GM23248 (cell line): ENCODE measurements at regions not wholly inside any gene's neighbourhood (a gene's known extent, or its start where the extent isn't known, plus 50 kb on each side); places are given as distances from the start of the nearest gene placed in this dataset.

Experiments
- EZH2 ChIP-seq: fragments of 200-600 bp; sonication (generic); IDR thresholded peaks from 2 replicates; pipeline ENCODE4 v1.6.1; 2018; ENCODE audit warnings: antibody characterized with exemption, mild to moderate bottlenecking; ENCODE audit not compliant: insufficient read depth, poor library complexity, severe bottlenecking
- EZH2phosphoT487 ChIP-seq: fragments of 200-600 bp; sonication (generic); IDR thresholded peaks from 2 replicates; pipeline ENCODE4 v1.6.1; 2018; ENCODE audit warnings: antibody characterized with exemption, moderate library complexity, mild to moderate bottlenecking, low read depth; ENCODE audit not compliant: insufficient read depth

DNA sequence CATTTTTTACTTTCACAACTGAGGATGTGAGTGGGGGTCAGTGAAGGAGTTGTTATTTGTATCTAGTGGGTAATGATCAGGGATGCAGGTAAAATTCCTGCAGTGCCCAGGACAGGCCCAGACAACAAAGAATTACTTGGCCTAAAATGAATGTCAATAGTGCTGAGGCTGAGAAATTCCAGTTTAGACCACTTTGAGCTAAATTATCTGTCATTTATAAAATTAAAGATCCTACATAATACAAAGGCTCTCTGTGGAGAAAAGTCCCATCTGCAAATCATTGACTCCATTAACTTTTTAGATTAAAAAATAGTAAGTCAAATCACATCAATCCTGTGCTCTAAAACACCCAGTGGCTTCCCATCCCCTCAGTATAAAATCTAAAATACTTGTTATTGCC, 130.7 kb upstream of the COL11A1 start:
- TF ChIP-seq EZH2 (no peak), EZH2phosphoT487 (no peak)
